Fibroblast of the conjunctiva (primary cell): ENCODE measurements at regions not wholly inside any gene's neighbourhood (a gene's known extent, or its start where the extent isn't known, plus 50 kb on each side); places are given as distances from the start of the nearest gene placed in this dataset.
A peak's percentile ranks its signal among the peaks of the same experiment; 100 is the strongest.
"Not testable (repeated sequence)": the region's sequence is repeated elsewhere in the genome, so short reads cannot be mapped to it uniquely, and the experiment has no call there.

ENCODE experiments used
- DNase-seq: peaks from one replicate; pipeline ENCODE4 v3.0.0-alpha.2; 2010; ENCODE audit warnings: low read depth

GRCh38 chr2:40690525-40690924, 238.6 kb upstream of the SLC8A1 start:
- no peak for DNase-seq

GRCh38 chr2:40700231-40700954, 248.5 kb upstream of the SLC8A1 start:
- DNase-seq: no peak

- DNase-seq: not testable (repeated sequence)
These were observed 260.5 kb upstream of the SLC8A1 start for GRCh38 chr2:40712197-40712894.

- DNase-seq: peak; percentile 82
These were observed 265.0 kb upstream of the SLC8A1 start for GRCh38 chr2:40716879-40717278.

DNA sequence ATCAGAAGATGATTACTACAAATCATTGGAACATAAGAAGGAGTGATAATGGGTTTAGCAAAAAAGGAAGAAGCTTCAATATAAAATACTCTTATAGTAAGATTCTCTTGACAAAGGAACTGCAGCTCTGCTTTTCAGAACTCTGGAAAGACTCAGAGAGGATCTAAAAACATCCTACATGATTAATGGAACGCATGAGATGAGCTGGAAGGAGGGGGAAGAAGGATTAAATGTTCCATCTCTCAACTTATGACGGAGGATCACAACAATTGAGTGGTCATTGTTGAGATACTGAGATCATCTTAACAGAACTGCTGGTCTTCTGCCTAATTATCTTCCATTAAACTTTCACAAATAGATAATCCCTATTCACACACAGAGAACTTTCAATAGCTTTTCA, 267.5 kb upstream of the SLC8A1 start:
- DNase-seq: no peak

DNA sequence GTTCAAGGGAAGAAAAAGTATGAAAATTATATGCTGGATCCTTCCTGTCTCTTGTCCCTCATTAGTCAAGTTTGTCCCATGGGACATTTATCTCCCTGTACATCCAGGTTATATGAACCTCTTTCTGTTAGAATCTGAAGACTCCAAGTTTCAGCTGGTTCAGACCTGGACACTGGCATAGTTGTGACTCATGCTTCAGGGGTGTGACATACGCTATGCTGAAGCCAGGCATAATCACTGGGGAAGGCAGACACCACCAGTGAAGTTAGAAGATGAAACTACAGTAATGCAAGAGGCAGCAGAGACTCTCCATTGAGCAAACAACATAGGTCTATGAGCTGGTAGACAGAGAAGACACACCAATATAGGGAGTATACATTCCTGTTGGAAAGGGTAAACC, 269.7 kb upstream of the SLC8A1 start:
- DNase-seq: no peak

DNA sequence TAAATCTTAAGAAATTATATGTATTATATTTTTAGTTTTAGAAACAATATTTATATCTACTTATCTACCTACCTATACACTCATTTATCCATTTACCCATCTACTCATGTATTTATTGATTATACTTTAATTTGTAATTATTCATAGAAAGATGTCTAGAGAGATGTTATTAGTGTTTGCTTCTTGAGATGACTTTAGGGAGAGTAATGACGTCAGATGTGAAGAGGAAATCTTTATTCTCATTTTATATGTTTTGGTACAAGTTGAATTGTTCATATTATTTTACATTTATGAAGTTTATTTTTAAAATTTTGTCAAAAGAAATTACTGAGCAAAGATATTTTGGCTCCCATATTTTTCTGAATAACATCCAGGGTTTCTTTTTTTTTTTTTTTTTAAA, 271.3 kb upstream of the SLC8A1 start:
- no peak for DNase-seq

- DNase-seq: no peak
These were observed 273.1 kb upstream of the SLC8A1 start for GRCh38 chr2:40725040-40725439.

- DNase-seq: no peak
These were observed 274.1 kb upstream of the SLC8A1 start for GRCh38 chr2:40725950-40726349.

- no peak for DNase-seq
These were observed 282.9 kb upstream of the SLC8A1 start for GRCh38 chr2:40734797-40735196.

DNA sequence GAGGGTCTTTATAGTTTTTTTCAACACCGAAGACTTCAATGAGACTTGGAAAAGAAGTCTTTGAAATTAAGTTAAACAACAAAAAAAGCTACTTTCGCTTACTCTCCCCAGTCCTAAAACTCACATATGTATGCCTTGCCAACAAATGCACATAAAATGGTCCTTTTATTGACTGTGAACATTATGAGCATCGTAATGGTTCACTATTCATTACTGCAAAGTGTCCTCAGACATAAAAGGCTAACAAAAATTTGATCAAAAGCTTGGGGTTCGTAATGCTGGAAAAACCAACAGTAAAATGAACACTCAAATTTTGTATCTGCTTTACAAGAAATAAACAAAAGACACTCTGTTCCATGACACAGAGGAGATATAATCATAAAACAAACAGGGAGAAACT, 285.3 kb upstream of the SLC8A1 start:
- DNase-seq: no peak

- DNase-seq: no peak
These were observed 288.5 kb upstream of the SLC8A1 start for GRCh38 chr2:40740419-40740818.

GRCh38 chr2:40741532-40741931, 289.6 kb upstream of the SLC8A1 start:
- no peak for DNase-seq

DNA sequence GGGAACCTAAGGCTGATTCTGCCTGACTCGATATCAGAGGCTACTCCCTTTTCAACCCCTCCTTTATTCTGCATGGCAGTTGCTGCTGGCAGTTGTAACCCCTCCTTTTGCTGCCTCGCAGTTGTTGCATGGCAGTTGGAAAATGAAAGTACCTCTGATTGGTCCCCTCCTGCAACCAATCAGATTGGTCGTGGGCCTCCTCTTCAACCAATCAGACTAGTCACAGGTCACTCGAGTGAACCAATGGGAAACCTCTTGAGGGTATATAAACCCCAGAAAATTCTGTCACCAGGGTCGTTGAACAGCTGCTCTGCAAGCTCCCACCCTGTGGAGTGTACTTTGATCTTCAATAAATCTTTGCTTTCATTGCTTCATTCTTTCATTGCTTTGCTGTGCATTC, 294.3 kb upstream of the SLC8A1 start:
- no peak for DNase-seq

DNA sequence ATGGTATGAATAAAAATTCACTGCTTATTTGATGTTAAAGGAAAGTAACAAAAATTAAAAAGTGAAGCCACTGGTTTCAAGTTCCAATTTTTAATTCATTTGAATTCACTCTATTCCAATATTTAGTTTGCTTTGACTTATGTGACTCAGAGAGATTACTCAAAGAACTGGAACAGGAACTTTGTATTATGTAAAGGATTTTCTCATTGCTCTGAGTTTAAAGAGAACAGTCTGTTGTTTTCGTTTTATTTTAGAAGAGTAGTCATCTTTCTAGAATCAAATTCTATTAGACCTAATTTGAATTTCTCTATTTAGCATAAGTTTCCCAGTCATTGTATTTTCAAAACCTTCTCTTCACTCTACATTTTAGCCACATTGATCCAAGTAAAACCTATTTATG, 300.1 kb upstream of the SLC8A1 start:
- DNase-seq: no peak

GRCh38 chr2:40752796-40753195, 300.9 kb upstream of the SLC8A1 start:
- DNase-seq: no peak

DNA sequence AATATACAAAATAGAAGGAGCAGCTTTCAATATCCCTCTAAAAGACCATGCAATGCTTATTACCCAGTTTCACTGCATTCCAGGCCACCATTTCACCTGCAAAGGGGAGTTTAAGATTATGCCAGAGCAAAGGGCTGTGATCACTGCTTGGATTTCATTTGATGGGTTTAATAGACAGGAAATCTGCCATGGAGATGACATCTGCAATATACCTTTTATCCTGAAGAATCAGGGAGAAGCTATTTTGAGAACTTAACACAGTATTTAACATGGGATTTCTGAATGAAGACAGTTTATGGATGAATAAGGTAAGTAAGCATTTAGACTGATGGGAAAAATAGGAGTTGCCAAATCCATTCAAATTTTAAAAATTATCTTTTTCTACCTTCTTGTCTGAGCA, 303.0 kb upstream of the SLC8A1 start:
- DNase-seq: no peak

- no peak for DNase-seq
These were observed 306.7 kb upstream of the SLC8A1 start for GRCh38 chr2:40758401-40759155.

DNA sequence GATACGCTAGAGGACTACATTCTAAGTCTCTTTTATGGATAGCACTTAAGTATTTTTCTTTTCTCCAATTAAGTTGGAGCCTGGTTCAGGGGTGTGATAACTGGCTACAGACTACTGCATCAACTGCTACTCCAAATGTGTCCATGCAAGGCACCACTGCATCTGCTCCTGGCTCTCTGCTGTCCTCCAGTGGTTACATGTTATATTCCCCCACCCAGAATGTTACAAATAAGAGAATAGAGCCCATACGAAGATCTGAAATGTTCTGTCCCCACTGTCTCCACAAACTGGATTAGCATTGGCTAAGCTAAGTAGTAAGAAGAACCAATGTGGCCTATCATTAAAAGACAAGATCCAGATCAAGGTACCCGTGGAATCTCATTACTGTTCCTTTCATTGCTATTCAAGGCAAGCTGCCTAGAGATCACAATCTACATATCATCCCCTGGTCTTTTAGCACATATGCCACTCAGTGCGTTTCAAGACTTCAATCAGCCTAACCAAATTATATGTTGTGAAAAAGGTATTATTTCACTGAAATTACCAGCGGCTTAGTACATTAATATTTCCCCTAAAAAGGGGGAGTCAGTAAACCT, 308.3 kb upstream of the SLC8A1 start:
- peak; percentile 23 for DNase-seq

DNA sequence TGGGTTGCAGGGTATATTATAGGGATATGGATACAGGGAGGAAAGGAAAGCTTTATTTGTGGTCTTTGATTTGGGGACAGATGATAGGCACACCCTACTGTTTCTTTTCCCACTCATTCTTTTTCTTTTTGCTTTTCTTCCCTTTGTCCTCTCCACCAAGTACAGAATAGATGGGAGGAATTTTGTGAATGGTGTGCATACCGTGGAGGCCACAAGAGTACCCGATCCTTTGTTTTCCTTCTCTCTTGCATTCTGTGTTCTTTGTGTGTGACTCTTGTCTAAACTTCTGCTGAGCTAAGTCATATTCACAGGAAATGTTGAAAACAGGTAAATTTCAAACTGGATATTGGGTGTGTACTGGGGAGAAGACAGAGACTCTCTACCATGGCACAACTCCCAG, 321.4 kb upstream of the SLC8A1 start:
- no peak for DNase-seq

GRCh38 chr2:40783704-40784103, 331.8 kb upstream of the SLC8A1 start:
- DNase-seq: no peak

- DNase-seq: no peak
These were observed 334.7 kb upstream of the SLC8A1 start for GRCh38 chr2:40786636-40787035.

- DNase-seq: no peak
These were observed 345.2 kb upstream of the SLC8A1 start for GRCh38 chr2:40797120-40797519.
